ENCODE measurements at regions not wholly inside any gene's neighbourhood (a gene's known extent, or its start where the extent isn't known, plus 50 kb on each side); places are given as distances from the start of the nearest gene placed in this dataset.
"Not testable (repeated sequence)": the region's sequence is repeated elsewhere in the genome, so short reads cannot be mapped to it uniquely, and the experiment has no call there.

GRCh38 chr6:16953446-16953845 is 148.4 kb upstream of the STMND1 start:
- no peak overlapping the region for H3K27ac Mint-ChIP-seq
- H3K36me3 Mint-ChIP-seq, result peaks cover 8% of the 10 kb centered on the region
- no peak overlapping the region for H3K4me3 Mint-ChIP-seq
- H3K4me1 Mint-ChIP-seq, result peaks cover 51% of the 10 kb centered on the region
- DNase-seq, result no peak
- H3K9me3 Mint-ChIP-seq, result peaks cover 1% of the 10 kb centered on the region
- peaks cover 33% of the 10 kb centered on the region for H3K27me3 Mint-ChIP-seq

GRCh38 chr6:16950825-16951495 is 150.9 kb upstream of the STMND1 start:
- Mint-ChIP-seq H3K4me1 (peaks cover 50% of the 10 kb centered on the region), H3K9me3 (peaks cover 1% of the 10 kb centered on the region), H3K27me3 (peaks cover 48% of the 10 kb centered on the region), H3K36me3 (peaks cover 2% of the 10 kb centered on the region), H3K27ac (peak overlapping the region; percentile 27), H3K4me3 (no peak overlapping the region)
- DNase-seq, result no peak

DNA sequence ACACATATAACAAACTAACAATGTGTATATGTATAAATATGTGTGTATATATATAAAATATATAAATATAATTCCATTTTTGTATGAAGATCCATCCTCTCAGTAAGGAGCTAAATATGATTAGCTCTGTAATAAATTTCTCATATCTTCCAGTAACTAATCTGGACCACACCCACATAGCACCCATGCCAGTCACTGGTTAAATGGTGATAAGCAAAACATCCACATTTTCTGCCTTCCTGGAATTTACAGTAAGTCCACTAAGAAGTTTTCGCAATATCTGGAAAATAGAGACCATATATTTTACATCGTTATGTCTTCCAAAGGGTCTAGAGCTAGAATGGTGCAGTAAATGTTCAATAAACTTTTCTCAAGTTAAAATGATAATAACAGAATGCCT is 151.5 kb upstream of the STMND1 start:
- H3K9me3 Mint-ChIP-seq, result peaks cover 1% of the 10 kb centered on the region
- H3K27ac Mint-ChIP-seq, result peak overlapping the region; percentile 27
- H3K36me3 Mint-ChIP-seq, result peaks cover 2% of the 10 kb centered on the region
- peaks cover 47% of the 10 kb centered on the region for H3K4me1 Mint-ChIP-seq
- H3K4me3 Mint-ChIP-seq, result no peak overlapping the region
- DNase-seq, result no peak
- peaks cover 54% of the 10 kb centered on the region for H3K27me3 Mint-ChIP-seq

DNA sequence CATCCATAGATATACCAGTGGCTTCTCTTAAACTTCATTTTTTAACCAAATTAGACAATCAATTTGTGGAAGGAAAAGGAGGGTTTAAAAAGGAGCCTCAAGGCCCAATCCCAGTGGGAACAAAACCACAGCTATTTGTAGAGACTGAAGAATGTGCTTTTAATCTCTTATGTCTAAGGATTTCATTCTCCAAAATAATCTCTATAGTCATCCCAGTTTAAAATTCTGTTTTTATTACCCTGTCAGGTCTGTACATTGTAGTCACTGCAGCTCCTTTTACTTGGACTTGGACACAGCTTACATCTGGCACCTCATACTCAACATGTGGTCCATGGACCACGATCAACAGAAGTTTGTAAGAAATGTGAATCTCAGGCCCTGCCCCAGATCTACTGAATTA is 152.1 kb upstream of the STMND1 start:
- Mint-ChIP-seq H3K9me3 (peaks cover 1% of the 10 kb centered on the region), H3K4me1 (peaks cover 41% of the 10 kb centered on the region), H3K36me3 (peaks cover 2% of the 10 kb centered on the region), H3K27ac (no peak overlapping the region), H3K4me3 (no peak overlapping the region), H3K27me3 (peaks cover 56% of the 10 kb centered on the region)
- no peak for DNase-seq

- peak overlapping the region; percentile 23 for H3K27ac Mint-ChIP-seq
- H3K9me3 Mint-ChIP-seq, result peaks cover 1% of the 10 kb centered on the region
- H3K27me3 Mint-ChIP-seq, result peaks cover 60% of the 10 kb centered on the region
- peaks cover 2% of the 10 kb centered on the region for H3K36me3 Mint-ChIP-seq
- H3K4me3 Mint-ChIP-seq, result no peak overlapping the region
- no peak for DNase-seq
- H3K4me1 Mint-ChIP-seq, result peaks cover 37% of the 10 kb centered on the region
Observed at GRCh38 chr6:16948396-16948795, 153.5 kb upstream of the STMND1 start.

GRCh38 chr6:16947375-16948015 is 154.4 kb upstream of the STMND1 start:
- no peak for DNase-seq
- H3K9me3 Mint-ChIP-seq, result peaks cover 1% of the 10 kb centered on the region
- H3K4me3 Mint-ChIP-seq, result no peak overlapping the region
- peak overlapping the region; percentile 68 for H3K27ac Mint-ChIP-seq
- H3K4me1 Mint-ChIP-seq, result peaks cover 37% of the 10 kb centered on the region
- H3K27me3 Mint-ChIP-seq, result peaks cover 56% of the 10 kb centered on the region
- H3K36me3 Mint-ChIP-seq, result peaks cover 2% of the 10 kb centered on the region

DNA sequence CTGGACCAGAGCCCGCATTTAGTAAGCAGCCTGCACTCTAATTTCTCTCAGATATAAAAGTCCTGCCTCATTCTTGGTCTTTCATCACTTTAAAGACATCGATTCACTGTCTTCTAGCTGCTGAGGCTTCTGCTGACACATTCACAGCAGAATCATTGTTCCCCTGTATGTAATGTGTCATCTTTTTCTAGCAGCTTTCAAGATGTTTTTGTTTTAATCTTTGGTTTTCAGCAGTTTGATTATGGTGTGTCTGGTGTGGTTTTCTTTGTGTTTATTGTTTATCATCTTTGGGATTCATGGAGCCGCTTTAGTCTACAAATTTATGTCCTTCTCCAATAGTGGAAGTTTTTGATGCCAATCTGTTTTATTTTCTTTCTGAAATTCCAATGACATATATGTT is 157.3 kb upstream of the STMND1 start:
- DNase-seq, result no peak
- H3K36me3 Mint-ChIP-seq, result peaks cover 2% of the 10 kb centered on the region
- no peaks in the 10 kb centered on the region for H3K9me3 Mint-ChIP-seq
- no peak overlapping the region for H3K27ac Mint-ChIP-seq
- H3K4me3 Mint-ChIP-seq, result no peak overlapping the region
- peaks cover 21% of the 10 kb centered on the region for H3K4me1 Mint-ChIP-seq
- peaks cover 70% of the 10 kb centered on the region for H3K27me3 Mint-ChIP-seq

- no peak overlapping the region for H3K4me3 Mint-ChIP-seq
- H3K4me1 Mint-ChIP-seq, result peaks cover 1% of the 10 kb centered on the region
- no peaks in the 10 kb centered on the region for H3K9me3 Mint-ChIP-seq
- peaks cover 61% of the 10 kb centered on the region for H3K27me3 Mint-ChIP-seq
- no peak overlapping the region for H3K27ac Mint-ChIP-seq
- no peaks in the 10 kb centered on the region for H3K36me3 Mint-ChIP-seq
- no peak for DNase-seq
Observed at GRCh38 chr6:16939839-16940238, 162.0 kb upstream of the STMND1 start.

- no peaks in the 10 kb centered on the region for H3K36me3 Mint-ChIP-seq
- peaks cover 1% of the 10 kb centered on the region for H3K4me1 Mint-ChIP-seq
- no peak overlapping the region for H3K4me3 Mint-ChIP-seq
- H3K27ac Mint-ChIP-seq, result no peak overlapping the region
- no peaks in the 10 kb centered on the region for H3K9me3 Mint-ChIP-seq
- no peak for DNase-seq
- peaks cover 57% of the 10 kb centered on the region for H3K27me3 Mint-ChIP-seq
Observed at GRCh38 chr6:16939351-16939750, 162.5 kb upstream of the STMND1 start.

GRCh38 chr6:16936893-16937292 is 165.0 kb upstream of the STMND1 start:
- H3K36me3 Mint-ChIP-seq, result no peaks in the 10 kb centered on the region
- H3K27ac Mint-ChIP-seq, result no peak overlapping the region
- H3K4me3 Mint-ChIP-seq, result no peak overlapping the region
- peaks cover 1% of the 10 kb centered on the region for H3K4me1 Mint-ChIP-seq
- H3K27me3 Mint-ChIP-seq, result peaks cover 59% of the 10 kb centered on the region
- DNase-seq, result no peak
- no peaks in the 10 kb centered on the region for H3K9me3 Mint-ChIP-seq

- Mint-ChIP-seq H3K27me3 (peaks cover 41% of the 10 kb centered on the region), H3K4me3 (no peak overlapping the region), H3K36me3 (no peaks in the 10 kb centered on the region), H3K4me1 (no peaks in the 10 kb centered on the region), H3K9me3 (peaks cover 2% of the 10 kb centered on the region), H3K27ac (no peak overlapping the region)
- no peak for DNase-seq
Observed at GRCh38 chr6:16933961-16934360, 167.9 kb upstream of the STMND1 start.

DNA sequence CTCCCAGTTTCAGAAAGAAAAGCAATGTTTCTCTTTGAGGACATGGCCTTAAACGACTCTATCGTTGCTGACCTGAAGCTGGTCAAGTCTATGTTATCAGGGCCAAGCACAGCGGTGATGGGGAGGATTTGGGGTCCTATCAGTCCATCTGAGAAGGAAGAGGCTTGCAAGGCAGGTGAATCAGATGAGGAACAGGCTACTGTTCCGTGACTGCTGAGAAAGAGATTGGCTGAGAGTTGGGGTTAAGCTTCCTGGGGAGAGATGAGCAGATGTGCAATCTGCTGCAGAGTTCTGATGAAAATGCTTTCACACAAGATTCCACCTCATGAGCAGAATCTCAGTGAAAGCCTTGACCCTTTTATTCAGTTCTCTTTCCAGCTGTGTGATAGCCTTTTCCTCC is 168.3 kb upstream of the STMND1 start:
- Mint-ChIP-seq H3K27ac (no peak overlapping the region), H3K36me3 (no peaks in the 10 kb centered on the region), H3K4me1 (no peaks in the 10 kb centered on the region), H3K9me3 (peaks cover 2% of the 10 kb centered on the region), H3K27me3 (peaks cover 37% of the 10 kb centered on the region), H3K4me3 (no peak overlapping the region)
- DNase-seq, result no peak

GRCh38 chr6:16932920-16933319 is 168.9 kb upstream of the STMND1 start:
- DNase-seq, result no peak
- Mint-ChIP-seq H3K4me1 (no peaks in the 10 kb centered on the region), H3K36me3 (no peaks in the 10 kb centered on the region), H3K9me3 (peaks cover 2% of the 10 kb centered on the region), H3K4me3 (no peak overlapping the region), H3K27me3 (peaks cover 41% of the 10 kb centered on the region), H3K27ac (no peak overlapping the region)

DNA sequence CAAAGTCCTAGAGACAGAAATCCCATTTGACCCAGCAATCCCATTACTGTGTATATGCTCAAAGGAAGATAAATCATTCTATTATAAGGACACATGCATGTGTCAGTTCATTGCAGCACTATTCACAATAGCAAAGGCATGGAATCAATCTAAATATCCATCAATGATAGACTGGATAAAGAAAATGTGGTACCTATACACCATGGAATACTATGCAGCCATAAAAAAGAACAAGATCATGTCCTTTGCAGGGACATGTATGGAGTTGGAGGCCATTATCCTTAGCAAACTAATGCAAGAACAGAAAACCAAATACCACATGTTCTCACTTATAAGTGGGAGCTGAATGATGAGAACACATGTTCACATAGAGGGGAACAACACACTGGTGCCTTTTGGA is 169.8 kb upstream of the ATXN1 start:
- H3K27me3 Mint-ChIP-seq, result peaks cover 41% of the 10 kb centered on the region
- not testable (repeated sequence) for H3K4me3 Mint-ChIP-seq, H3K27ac Mint-ChIP-seq, H3K4me1 Mint-ChIP-seq, DNase-seq, H3K9me3 Mint-ChIP-seq, H3K36me3 Mint-ChIP-seq

DNA sequence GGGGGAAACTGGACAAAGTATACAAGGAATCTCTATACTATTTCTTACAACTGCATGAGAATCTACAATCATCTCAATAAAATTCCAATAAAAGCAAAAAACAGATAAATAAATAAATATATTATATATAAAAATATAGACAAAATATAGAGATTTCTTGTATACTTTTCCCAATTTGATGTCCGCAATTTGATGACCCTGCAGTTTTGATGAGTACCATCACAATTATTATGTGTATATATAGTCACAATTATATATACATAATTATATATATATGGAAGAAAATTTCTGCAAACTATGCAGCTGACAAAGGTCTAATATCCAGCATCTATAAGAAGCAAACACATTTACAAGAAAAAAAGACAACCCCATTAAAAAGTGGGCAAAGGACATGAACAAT is 169.2 kb upstream of the ATXN1 start:
- Mint-ChIP-seq H3K27ac (no peak overlapping the region), H3K9me3 (peaks cover 2% of the 10 kb centered on the region), H3K4me1 (no peaks in the 10 kb centered on the region), H3K4me3 (no peak overlapping the region), H3K27me3 (peaks cover 36% of the 10 kb centered on the region), H3K36me3 (no peaks in the 10 kb centered on the region)
- no peak for DNase-seq

DNA sequence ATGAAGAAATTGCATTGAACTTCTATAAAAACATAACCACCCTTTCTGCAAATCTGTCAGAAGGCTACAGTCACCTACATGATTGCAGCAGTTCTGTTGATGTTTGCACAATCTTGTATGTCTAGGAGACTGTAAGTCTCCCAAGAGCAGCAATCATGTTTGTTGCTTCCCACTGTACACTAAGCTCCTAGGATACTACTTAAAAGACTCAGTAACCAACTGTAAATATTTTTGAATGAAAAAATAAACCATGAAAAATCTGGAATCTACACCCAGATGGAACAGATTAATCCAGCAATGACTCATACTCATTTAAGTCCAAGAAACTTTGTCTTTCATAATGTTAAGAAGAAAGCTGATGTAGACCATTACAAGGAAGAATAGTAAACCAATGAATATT is 168.5 kb upstream of the ATXN1 start:
- peaks cover 2% of the 10 kb centered on the region for H3K9me3 Mint-ChIP-seq
- H3K27ac Mint-ChIP-seq, result no peak overlapping the region
- DNase-seq, result no peak

More for the DNA sequence above, 168.5 kb upstream of the ATXN1 start:
- Mint-ChIP-seq H3K4me1 (no peaks in the 10 kb centered on the region), H3K4me3 (no peak overlapping the region), H3K27me3 (peaks cover 31% of the 10 kb centered on the region), H3K36me3 (no peaks in the 10 kb centered on the region)

Data from activated naive CD8-positive, alpha-beta T cell treated with anti-CD3 and anti-CD28 coated beads for 36 hours (primary cell).